ENCODE measurements at regions not wholly inside any gene's neighbourhood (a gene's known extent, or its start where the extent isn't known, plus 50 kb on each side); places are given as distances from the start of the nearest gene placed in this dataset.

DNA sequence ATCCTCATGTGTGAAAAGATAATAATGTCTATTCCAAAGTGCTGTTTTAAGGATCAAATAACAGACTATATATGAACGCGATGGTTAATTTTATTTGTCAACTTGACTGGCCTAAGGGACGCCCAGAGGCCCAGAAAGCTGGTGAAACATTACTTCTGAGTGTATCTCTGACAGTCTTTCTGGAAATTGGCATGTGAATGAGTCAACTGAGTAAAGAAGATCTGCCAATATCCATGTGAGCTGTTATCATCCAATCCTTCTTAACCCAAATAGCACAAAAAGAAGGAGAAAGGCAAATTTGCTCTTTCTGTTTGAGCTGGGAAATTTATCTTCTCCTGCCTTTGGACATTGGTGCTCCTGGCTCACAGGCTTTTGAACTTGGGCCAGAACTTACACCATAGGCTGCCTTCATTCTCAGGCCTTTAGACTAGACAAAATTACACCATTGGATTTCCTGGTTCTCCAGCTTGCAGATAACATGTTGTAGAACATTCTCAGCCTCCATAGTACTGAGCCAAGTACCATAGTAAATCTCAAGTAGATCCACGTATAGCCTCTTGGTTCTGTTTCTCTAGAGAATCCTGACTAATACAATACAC is 114.7 kb upstream of the DOCK10 start:
- Mint-ChIP-seq H3K9me3 (peaks cover 0 to 7% (median 0%) of the 10 kb centered on the region in 8 donors), H3K27me3 (peaks cover 0 to 3% of the 10 kb centered on the region in 2 donors), H3K4me1 (no peaks in the 10 kb centered on the region), H3K4me3 (no peak overlapping the region), H3K27ac (no peak overlapping the region), H3K36me3 (no peaks in the 10 kb centered on the region)
- no peak for DNase-seq
- Histone ChIP-seq H3K27ac (ENCODE audit: low read depth, low read length) (no peak overlapping the region), H3K4me3 (ENCODE audit: low read length in 2 of 2) (no peak overlapping the region), H3K9me3 (ENCODE audit: control insufficient read depth in 1 of 2, low read length in 2 of 2) (no peaks in the 10 kb centered on the region), H3K27me3 (ENCODE audit: insufficient read depth, low read length) (no peaks in the 10 kb centered on the region), H3K4me1 (ENCODE audit: insufficient read depth, low read length) (no peaks in the 10 kb centered on the region), H3K36me3 (ENCODE audit: insufficient read depth, low read length) (no peaks in the 10 kb centered on the region)
- ChIA-PET POLR2A (ENCODE audit: partially characterized antibody) (no interaction called here), CTCF (ENCODE audit: partially characterized antibody) (no interaction called here)
- intact Hi-C loops (cut with micrococcal nuclease), result no loop called here

DNA sequence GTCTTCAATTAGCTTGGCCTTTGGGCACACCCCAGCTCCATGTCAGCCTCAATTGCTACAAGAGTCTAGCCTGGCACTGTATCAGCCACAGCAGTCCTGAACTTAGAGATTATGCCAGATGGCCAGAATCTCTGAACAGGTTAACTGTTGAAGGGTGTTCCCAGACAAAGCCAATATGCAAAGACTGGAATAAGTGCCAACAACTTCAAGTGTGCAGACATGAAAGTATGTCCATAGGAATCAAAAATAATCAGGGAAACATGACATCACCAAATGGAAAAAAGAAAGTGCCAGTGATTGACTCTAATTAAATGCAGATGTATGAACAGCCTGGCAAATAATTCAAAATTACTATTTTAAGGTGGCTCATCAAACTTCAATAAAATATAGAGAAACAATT is 98.5 kb upstream of the DOCK10 start:
- intact Hi-C loops (cut with micrococcal nuclease), result no loop called here

DNA sequence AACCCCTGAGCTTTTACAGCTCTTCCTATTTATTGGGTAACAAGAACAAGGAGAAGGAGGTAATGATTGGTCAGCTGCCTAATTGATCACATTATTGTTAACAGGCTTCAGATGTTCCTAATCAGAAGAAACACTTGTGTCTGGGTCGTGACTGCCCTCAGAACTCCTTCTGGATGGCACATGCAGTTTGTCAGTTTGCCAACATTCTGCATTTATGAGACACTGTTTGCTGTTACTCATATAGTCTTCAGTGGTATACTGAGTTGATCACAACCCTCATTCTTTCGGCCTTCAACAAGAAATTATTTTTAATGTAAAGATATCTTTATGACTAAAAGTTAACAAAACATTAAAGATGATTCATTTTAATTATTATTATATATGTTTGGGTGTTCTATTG is 95.7 kb upstream of the DOCK10 start:
- no peak overlapping the region for H3K4me3 Mint-ChIP-seq
- Histone ChIP-seq H3K36me3 (ENCODE audit: insufficient read depth, low read length) (no peaks in the 10 kb centered on the region), H3K4me3 (ENCODE audit: low read length in 2 of 2) (no peak overlapping the region), H3K9me3 (ENCODE audit: control insufficient read depth in 1 of 2, low read length in 2 of 2) (no peaks in the 10 kb centered on the region), H3K27me3 (ENCODE audit: insufficient read depth, low read length) (no peaks in the 10 kb centered on the region), H3K4me1 (ENCODE audit: insufficient read depth, low read length) (no peaks in the 10 kb centered on the region), H3K27ac (ENCODE audit: low read depth, low read length) (no peak overlapping the region)
- H3K4me1 Mint-ChIP-seq, result no peaks in the 10 kb centered on the region
- H3K9me3 Mint-ChIP-seq, result peaks cover 2 to 23% (median 13%) of the 10 kb centered on the region in 8 donors
- H3K27ac Mint-ChIP-seq, result no peak overlapping the region
- DNase-seq, result no peak
- H3K27me3 Mint-ChIP-seq, result peaks cover 3% of the 10 kb centered on the region in 2 donors
- POLR2A ChIA-PET (ENCODE audit: partially characterized antibody), result no interaction called here
- CTCF ChIA-PET (ENCODE audit: partially characterized antibody), result interaction anchor here (0.7 kb wide), 1 partner anchor 83 kb away, joined by 3 read pairs; no protein-coding TSS in a partner anchor
- intact Hi-C loops (cut with micrococcal nuclease), result no loop called here
- H3K36me3 Mint-ChIP-seq, result peaks cover 0 to 4% of the 10 kb centered on the region in 2 donors

More for the DNA sequence above, 98.5 kb upstream of the DOCK10 start:
- Mint-ChIP-seq H3K4me1 (no peaks in the 10 kb centered on the region), H3K9me3 (peaks cover 3 to 19% (median 12%) of the 10 kb centered on the region in 8 donors), H3K27me3 (peaks cover 1 to 3% of the 10 kb centered on the region in 2 donors), H3K4me3 (no peak overlapping the region), H3K36me3 (peaks cover 4 to 5% of the 10 kb centered on the region in 2 donors), H3K27ac (no peak overlapping the region)
- H3K4me1 ChIP-seq (ENCODE audit: insufficient read depth, low read length), result no peaks in the 10 kb centered on the region
- no peak overlapping the region for H3K4me3 ChIP-seq (ENCODE audit: low read length in 2 of 2)
- no peaks in the 10 kb centered on the region for H3K27me3 ChIP-seq (ENCODE audit: insufficient read depth, low read length)
- no peaks in the 10 kb centered on the region for H3K9me3 ChIP-seq (ENCODE audit: control insufficient read depth in 1 of 2, low read length in 2 of 2)
- DNase-seq, result no peak
- no peaks in the 10 kb centered on the region for H3K36me3 ChIP-seq (ENCODE audit: insufficient read depth, low read length)
- CTCF ChIA-PET (ENCODE audit: partially characterized antibody), result no interaction called here
- POLR2A ChIA-PET (ENCODE audit: partially characterized antibody), result no interaction called here
- no peak overlapping the region for H3K27ac ChIP-seq (ENCODE audit: low read depth, low read length)

DNA sequence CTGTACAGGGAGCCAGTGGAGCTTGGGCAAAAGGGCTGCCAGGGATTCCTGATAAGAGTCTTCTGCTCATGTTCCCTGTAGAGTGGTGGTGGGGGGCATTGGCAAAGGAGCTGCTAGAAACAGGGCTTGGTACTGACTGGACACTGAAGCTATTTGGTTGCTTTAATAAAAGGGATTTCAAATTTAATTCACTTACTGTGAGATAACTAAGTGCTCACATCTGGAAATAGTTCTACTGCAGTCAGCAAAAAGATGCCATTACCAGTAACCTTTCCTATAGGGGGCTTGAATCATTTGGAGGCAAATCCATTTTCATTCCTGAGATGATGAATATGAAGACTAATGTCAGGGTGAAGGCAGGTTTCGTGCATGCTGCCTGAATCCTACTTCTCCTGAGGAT is 94.3 kb upstream of the DOCK10 start:
- H3K27me3 ChIP-seq (ENCODE audit: insufficient read depth, low read length), result no peaks in the 10 kb centered on the region
- Mint-ChIP-seq H3K4me3 (no peak overlapping the region), H3K4me1 (no peaks in the 10 kb centered on the region), H3K36me3 (peaks cover 0 to 2% of the 10 kb centered on the region in 2 donors), H3K27ac (no peak overlapping the region), H3K27me3 (peaks cover 3% of the 10 kb centered on the region in 2 donors), H3K9me3 (peaks cover 0 to 23% (median 12%) of the 10 kb centered on the region in 8 donors)
- H3K27ac ChIP-seq (ENCODE audit: low read depth, low read length), result no peak overlapping the region
- no peak for DNase-seq
- H3K36me3 ChIP-seq (ENCODE audit: insufficient read depth, low read length), result no peaks in the 10 kb centered on the region
- H3K4me1 ChIP-seq (ENCODE audit: insufficient read depth, low read length), result no peaks in the 10 kb centered on the region
- H3K9me3 ChIP-seq (ENCODE audit: control insufficient read depth in 1 of 2, low read length in 2 of 2), result no peaks in the 10 kb centered on the region
- ChIA-PET POLR2A (ENCODE audit: partially characterized antibody) (no interaction called here), CTCF (ENCODE audit: partially characterized antibody) (no interaction called here)
- H3K4me3 ChIP-seq (ENCODE audit: low read length in 2 of 2), result no peak overlapping the region
- intact Hi-C loops (cut with micrococcal nuclease), result no loop called here

DNA sequence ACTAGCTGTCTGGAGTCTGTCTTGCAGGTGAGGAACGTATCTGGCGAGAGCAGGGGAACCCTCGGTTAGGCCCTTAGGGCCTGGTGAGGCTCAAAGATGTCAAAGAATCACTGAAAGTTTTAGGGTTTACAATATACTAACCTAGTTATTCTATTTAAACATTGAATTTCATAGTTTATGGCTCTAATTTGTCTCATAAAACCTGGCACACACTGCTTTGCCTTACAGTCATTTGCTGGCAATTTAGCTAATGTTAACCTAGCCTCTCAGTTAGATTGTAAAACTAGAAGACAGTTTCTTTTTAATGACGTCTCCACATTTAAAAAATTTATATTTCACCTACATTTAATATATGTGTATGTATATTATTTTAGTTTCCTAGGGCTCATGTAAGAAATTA is 89.6 kb upstream of the DOCK10 start:
- Histone ChIP-seq H3K4me3 (ENCODE audit: low read length in 2 of 2) (no peak overlapping the region), H3K4me1 (ENCODE audit: insufficient read depth, low read length) (no peaks in the 10 kb centered on the region), H3K27me3 (ENCODE audit: insufficient read depth, low read length) (no peaks in the 10 kb centered on the region), H3K27ac (ENCODE audit: low read depth, low read length) (no peak overlapping the region), H3K9me3 (ENCODE audit: control insufficient read depth in 1 of 2, low read length in 2 of 2) (no peaks in the 10 kb centered on the region), H3K36me3 (ENCODE audit: insufficient read depth, low read length) (no peaks in the 10 kb centered on the region)
- Mint-ChIP-seq H3K4me1 (no peaks in the 10 kb centered on the region), H3K9me3 (peaks cover 0 to 14% (median 5%) of the 10 kb centered on the region in 8 donors), H3K36me3 (peaks cover 0 to 5% of the 10 kb centered on the region in 2 donors), H3K27ac (no peak overlapping the region), H3K27me3 (peaks cover 2 to 10% of the 10 kb centered on the region in 2 donors), H3K4me3 (no peak overlapping the region)
- ChIA-PET CTCF (ENCODE audit: partially characterized antibody) (interaction anchor here (1.6 kb wide), 1 partner anchor 129 kb away, joined by 4 read pairs; no protein-coding TSS in a partner anchor), POLR2A (ENCODE audit: partially characterized antibody) (no interaction called here)
- intact Hi-C loops (cut with micrococcal nuclease), result no loop called here
- DNase-seq, result no peak

GRCh38 chr2:225130093-225130492 is 87.8 kb upstream of the DOCK10 start:
- Histone ChIP-seq H3K36me3 (ENCODE audit: insufficient read depth, low read length) (no peaks in the 10 kb centered on the region), H3K4me1 (ENCODE audit: insufficient read depth, low read length) (no peaks in the 10 kb centered on the region), H3K27ac (ENCODE audit: low read depth, low read length) (no peak overlapping the region), H3K9me3 (ENCODE audit: control insufficient read depth in 1 of 2, low read length in 2 of 2) (no peaks in the 10 kb centered on the region), H3K4me3 (ENCODE audit: low read length in 2 of 2) (no peak overlapping the region), H3K27me3 (ENCODE audit: insufficient read depth, low read length) (no peaks in the 10 kb centered on the region)
- Mint-ChIP-seq H3K9me3 (peaks cover 0 to 10% (median 4%) of the 10 kb centered on the region in 8 donors), H3K27me3 (peaks cover 2 to 11% of the 10 kb centered on the region in 2 donors), H3K4me1 (no peaks in the 10 kb centered on the region), H3K4me3 (no peak overlapping the region), H3K27ac (no peak overlapping the region), H3K36me3 (peaks cover 0 to 5% of the 10 kb centered on the region in 2 donors)
- CTCF ChIA-PET (ENCODE audit: partially characterized antibody), result no interaction called here
- DNase-seq, result no peak
- POLR2A ChIA-PET (ENCODE audit: partially characterized antibody), result no interaction called here
- intact Hi-C loops (cut with micrococcal nuclease), result no loop called here

GRCh38 chr2:225124311-225125017 is 82.2 kb upstream of the DOCK10 start:
- Histone ChIP-seq H3K27me3 (ENCODE audit: insufficient read depth, low read length) (no peaks in the 10 kb centered on the region), H3K4me1 (ENCODE audit: insufficient read depth, low read length) (no peaks in the 10 kb centered on the region), H3K27ac (ENCODE audit: low read depth, low read length) (no peak overlapping the region), H3K4me3 (ENCODE audit: low read length in 2 of 2) (no peak overlapping the region), H3K36me3 (ENCODE audit: insufficient read depth, low read length) (no peaks in the 10 kb centered on the region), H3K9me3 (ENCODE audit: control insufficient read depth in 1 of 2, low read length in 2 of 2) (no peaks in the 10 kb centered on the region)
- Mint-ChIP-seq H3K27ac (no peak overlapping the region), H3K4me3 (no peak overlapping the region), H3K9me3 (peaks cover 0 to 10% (median 0%) of the 10 kb centered on the region in 8 donors), H3K27me3 (peaks cover 0 to 9% of the 10 kb centered on the region in 2 donors), H3K36me3 (peaks cover 0 to 5% of the 10 kb centered on the region in 2 donors), H3K4me1 (peaks cover 0 to 4% (median 3%) of the 10 kb centered on the region in 4 donors)
- no peak for DNase-seq
- CTCF ChIA-PET (ENCODE audit: partially characterized antibody), result interaction anchor here (1.1 to 1.2 kb wide), 2 partner anchors 10 to 72 kb away, joined by 3 read pairs; no protein-coding TSS in a partner anchor
- intact Hi-C loops (cut with micrococcal nuclease), result loop anchor here (5.0 kb wide), 1 partner anchor 82 kb away; the partner anchor contains the start of gene DOCK10
- POLR2A ChIA-PET (ENCODE audit: partially characterized antibody), result no interaction called here

Data from CD4-positive, alpha-beta memory T cell (primary cell).